GM12878 (cell line): ENCODE measurements at regions not wholly inside any gene's neighbourhood (a gene's known extent, or its start where the extent isn't known, plus 50 kb on each side); places are given as distances from the start of the nearest gene placed in this dataset.

Source experiments
- ATAC-seq: fragments of 200-7000 bp; cut with Tn5 transposase; 3 replicates; pipeline ENCODE4 v1.9.1; 2020; ENCODE audit warnings: mild to moderate bottlenecking, moderate library complexity
- BruUV-seq: library from RNA; stranded (reverse); fragments of 400-500 nt; replicated peaks from 2 replicates; lab custom pipeline; 2021; lab: Mats Ljungman, UMichigan
- CTCF ChIA-PET: fragments of 300-600 bp; sonication (Branson Sonifier 250); formaldehyde crosslinking; extraction: SDS; loops from one replicate; lab custom pipeline; 2021; ENCODE audit warnings: inconsistent platforms; lab: Yijun Ruan, JAX
- POLR2A ChIA-PET: fragments of 350-600 bp; formaldehyde crosslinking; extraction: SDS; loops from one replicate; lab custom pipeline; 2021; ENCODE audit warnings: inconsistent platforms; lab: Charles Lee
- RAD21 ChIA-PET: fragments of 300-600 bp; sonication (Branson Sonifier 250); formaldehyde crosslinking; loops from one replicate; lab custom pipeline; 2023; ENCODE audit warnings: antibody characterized with exemption; ENCODE audit not compliant: unreplicated experiment; lab: Charles Lee
- SMC1A ChIA-PET: fragments of 300-600 bp; sonication (Branson Sonifier 250); formaldehyde crosslinking; loops from one replicate; lab custom pipeline; 2023; ENCODE audit not compliant: unreplicated experiment, uncharacterized antibody; lab: Charles Lee
- DNase-seq: peaks from one replicate; pipeline ENCODE4 v3.0.0-alpha.2; 2011; ENCODE audit warnings: low read depth, low spot score
- FAIRE-seq: peaks from 3 replicates; lab custom pipeline; 2011; peaks lifted over from hg19 to GRCh38; lab: Jason Lieb, UNC
- H2AFZ ChIP-seq: 2 replicates; pipeline ENCODE4 v1.6.0; 2011; ENCODE audit warnings: low read depth, low read length, control low read depth; ENCODE audit not compliant: control insufficient read depth
- H3K27ac ChIP-seq: 2 replicates; pipeline ENCODE4 v1.5.1; 2011; ENCODE audit warnings: control low read depth; ENCODE audit not compliant: control insufficient read depth, insufficient read depth
- H3K27me3 ChIP-seq, 2 experiments: replicated peaks in 1 of 2; 2 replicates each; pipeline versions ENCODE4 v1.6.0 to v1.6.1; 2011; ENCODE audit warnings: low read length in 1 of 2; ENCODE audit not compliant: control insufficient read depth in 2 of 2, insufficient read depth in 2 of 2
- H3K36me3 ChIP-seq, 2 experiments: 2 replicates each; pipeline ENCODE4 v1.5.1; 2011; ENCODE audit warnings: low read length in 1 of 2; ENCODE audit not compliant: control insufficient read depth in 2 of 2, insufficient read depth in 2 of 2
- H3K4me1 ChIP-seq: 2 replicates; pipeline ENCODE4 v1.6.1; 2011; ENCODE audit warnings: mild to moderate bottlenecking, low read length, moderate library complexity, mixed read lengths; ENCODE audit not compliant: control insufficient read depth, insufficient read depth
- H3K4me2 ChIP-seq: 2 replicates; pipeline ENCODE4 v1.6.0; 2011; ENCODE audit warnings: control low read depth; ENCODE audit not compliant: control insufficient read depth, insufficient read depth
- H3K4me3 ChIP-seq: fragments of 200-600 bp; sonication (generic); 2 replicates; pipeline ENCODE4 v1.5.1; 2016
- H3K79me2 ChIP-seq: 2 replicates; pipeline ENCODE4 v1.6.0; 2011; ENCODE audit warnings: low read length; ENCODE audit not compliant: control insufficient read depth, insufficient read depth
- H3K9ac ChIP-seq: 2 replicates; pipeline ENCODE4 v1.8.0; 2011; ENCODE audit warnings: low read length, control low read depth, mixed read lengths; ENCODE audit not compliant: control insufficient read depth, insufficient read depth
- H3K9me3 ChIP-seq: replicated peaks from 3 replicates; pipeline ENCODE4 v1.5.1; 2011; ENCODE audit warnings: mild to moderate bottlenecking, low read length; ENCODE audit not compliant: control insufficient read depth, insufficient read depth
- H4K20me1 ChIP-seq: 2 replicates; pipeline ENCODE4 v1.6.0; 2011; ENCODE audit not compliant: control insufficient read depth, insufficient read depth
- ATF7 ChIP-seq: fragments of 450-650 bp; IDR thresholded peaks from 2 replicates; pipeline ENCODE4 v1.6.1; 2016; ENCODE audit warnings: low read depth, mild to moderate bottlenecking
- BACH1 ChIP-seq: fragments of 450-650 bp; IDR thresholded peaks from 2 replicates; pipeline ENCODE4 v1.6.1; 2017; ENCODE audit warnings: mild to moderate bottlenecking, borderline replicate concordance
- BRCA1 ChIP-seq: IDR thresholded peaks from 2 replicates; pipeline ENCODE4 v1.6.1; 2011; ENCODE audit warnings: low read depth, low read length, improper control_type of control experiment
- GABPA ChIP-seq: IDR thresholded peaks from 2 replicates; pipeline ENCODE4 v1.6.1; 2014; ENCODE audit warnings: antibody characterized with exemption, low read depth, mild to moderate bottlenecking, inconsistent platforms
- GATAD2B ChIP-seq: fragments of 450-650 bp; conservative IDR thresholded peaks from 2 replicates; pipeline ENCODE4 v1.6.1; 2017; ENCODE audit warnings: low read depth, mild to moderate bottlenecking, moderate library complexity
- NFYB ChIP-seq: IDR thresholded peaks from 2 replicates; pipeline ENCODE4 v1.6.1; 2011; ENCODE audit warnings: low read depth, mild to moderate bottlenecking, low read length, improper control_type of control experiment, moderate library complexity; ENCODE audit not compliant: insufficient read depth
- NRF1 ChIP-seq: conservative IDR thresholded peaks from 2 replicates; pipeline ENCODE4 v1.6.1; 2011; ENCODE audit warnings: mild to moderate bottlenecking, low read depth, low read length, improper control_type of control experiment
- RBBP5 ChIP-seq: fragments of 200-600 bp; sonication (generic); conservative IDR thresholded peaks from 2 replicates; pipeline ENCODE4 v1.6.1; 2016
- SIN3A ChIP-seq: IDR thresholded peaks from 2 replicates; pipeline ENCODE4 v1.6.1; 2012; ENCODE audit warnings: low read depth, low read length, improper control_type of control experiment
- SMAD1 ChIP-seq: fragments of 450-650 bp; IDR thresholded peaks from 2 replicates; pipeline ENCODE4 v1.6.1; 2018; ENCODE audit warnings: mild to moderate bottlenecking, low read depth; ENCODE audit not compliant: partially characterized antibody
- SP1 ChIP-seq: IDR thresholded peaks from one replicate; pipeline ENCODE4 v1.6.1; 2011; ENCODE audit warnings: low read depth, low read length
- TAF1 ChIP-seq: IDR thresholded peaks from 2 replicates; pipeline ENCODE4 v1.6.1; 2011; ENCODE audit warnings: mild to moderate bottlenecking, low read depth, low read length, borderline replicate concordance
- WGBS: methylation state at CpG from one replicate; pipeline ENCODE4 v1.1.6; 2016; ENCODE audit warnings: low lambda C conversion rate; ENCODE audit not compliant: insufficient replicate concordance, insufficient coverage; ENCODE audit errors: missing lambda C conversion rate; 5-methylcytosine and 5-hydroxymethylcytosine counted together
- in situ Hi-C: fragments of 300-500 bp; cut with MboI; formaldehyde crosslinking; loops from 9 replicates; pipeline ENCODE4 v1.14.3; 2018; ENCODE audit warnings: mixed read lengths
- intact Hi-C: fragments of 100-400 bp; cut with micrococcal nuclease; formaldehyde crosslinking; loops from one replicate; pipeline ENCODE4 v1.14.2; 2022; ENCODE audit not compliant: unreplicated experiment
- TF ChIP-seq, protein P1 (sequence below): fragments of 450-650 bp; formaldehyde crosslinking; IDR thresholded peaks from 2 replicates; pipeline ENCODE4 v1.4.0; 2020; ENCODE audit warnings: mild to moderate bottlenecking, moderate library complexity
- TF ChIP-seq, protein P2 (sequence below): fragments of 450-650 bp; IDR thresholded peaks from 2 replicates; pipeline ENCODE4 v1.6.1; 2017; ENCODE audit warnings: antibody characterized with exemption, mild to moderate bottlenecking, moderate library complexity
- TF ChIP-seq, protein P3 (sequence below): fragments of 450-650 bp; IDR thresholded peaks from 2 replicates; pipeline ENCODE4 v1.6.1; 2017; ENCODE audit warnings: mild to moderate bottlenecking

DNA sequence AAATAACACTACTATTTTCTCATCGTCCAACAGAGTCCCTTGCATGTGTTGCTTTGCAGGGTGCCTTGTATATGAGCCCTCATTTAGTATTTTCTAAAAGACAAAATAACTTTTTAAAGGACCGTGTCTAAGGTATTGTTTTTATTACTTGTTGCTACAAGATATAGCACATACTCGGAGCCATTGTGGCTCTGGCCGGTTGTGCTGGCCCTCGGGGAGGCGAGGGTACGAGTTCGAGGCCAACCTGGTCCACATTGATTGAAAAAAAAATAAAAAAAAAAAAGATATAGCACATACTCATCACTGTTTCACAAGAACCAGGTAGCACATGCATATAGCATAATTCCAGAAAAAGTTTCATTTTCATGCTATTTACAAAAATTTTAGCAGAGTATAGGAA is 869.2 kb downstream of the MRPL39 start (continued):
- TF ChIP-seq, protein P1, sequence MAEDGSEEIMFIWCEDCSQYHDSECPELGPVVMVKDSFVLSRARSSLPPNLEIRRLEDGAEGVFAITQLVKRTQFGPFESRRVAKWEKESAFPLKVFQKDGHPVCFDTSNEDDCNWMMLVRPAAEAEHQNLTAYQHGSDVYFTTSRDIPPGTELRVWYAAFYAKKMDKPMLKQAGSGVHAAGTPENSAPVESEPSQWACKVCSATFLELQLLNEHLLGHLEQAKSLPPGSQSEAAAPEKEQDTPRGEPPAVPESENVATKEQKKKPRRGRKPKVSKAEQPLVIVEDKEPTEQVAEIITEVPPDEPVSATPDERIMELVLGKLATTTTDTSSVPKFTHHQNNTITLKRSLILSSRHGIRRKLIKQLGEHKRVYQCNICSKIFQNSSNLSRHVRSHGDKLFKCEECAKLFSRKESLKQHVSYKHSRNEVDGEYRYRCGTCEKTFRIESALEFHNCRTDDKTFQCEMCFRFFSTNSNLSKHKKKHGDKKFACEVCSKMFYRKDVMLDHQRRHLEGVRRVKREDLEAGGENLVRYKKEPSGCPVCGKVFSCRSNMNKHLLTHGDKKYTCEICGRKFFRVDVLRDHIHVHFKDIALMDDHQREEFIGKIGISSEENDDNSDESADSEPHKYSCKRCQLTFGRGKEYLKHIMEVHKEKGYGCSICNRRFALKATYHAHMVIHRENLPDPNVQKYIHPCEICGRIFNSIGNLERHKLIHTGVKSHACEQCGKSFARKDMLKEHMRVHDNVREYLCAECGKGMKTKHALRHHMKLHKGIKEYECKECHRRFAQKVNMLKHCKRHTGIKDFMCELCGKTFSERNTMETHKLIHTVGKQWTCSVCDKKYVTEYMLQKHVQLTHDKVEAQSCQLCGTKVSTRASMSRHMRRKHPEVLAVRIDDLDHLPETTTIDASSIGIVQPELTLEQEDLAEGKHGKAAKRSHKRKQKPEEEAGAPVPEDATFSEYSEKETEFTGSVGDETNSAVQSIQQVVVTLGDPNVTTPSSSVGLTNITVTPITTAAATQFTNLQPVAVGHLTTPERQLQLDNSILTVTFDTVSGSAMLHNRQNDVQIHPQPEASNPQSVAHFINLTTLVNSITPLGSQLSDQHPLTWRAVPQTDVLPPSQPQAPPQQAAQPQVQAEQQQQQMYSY (CRISPR knock-in tag), result no peak
- no peak for TF ChIP-seq ATF7
- TF ChIP-seq GABPA, result no peak

DNA sequence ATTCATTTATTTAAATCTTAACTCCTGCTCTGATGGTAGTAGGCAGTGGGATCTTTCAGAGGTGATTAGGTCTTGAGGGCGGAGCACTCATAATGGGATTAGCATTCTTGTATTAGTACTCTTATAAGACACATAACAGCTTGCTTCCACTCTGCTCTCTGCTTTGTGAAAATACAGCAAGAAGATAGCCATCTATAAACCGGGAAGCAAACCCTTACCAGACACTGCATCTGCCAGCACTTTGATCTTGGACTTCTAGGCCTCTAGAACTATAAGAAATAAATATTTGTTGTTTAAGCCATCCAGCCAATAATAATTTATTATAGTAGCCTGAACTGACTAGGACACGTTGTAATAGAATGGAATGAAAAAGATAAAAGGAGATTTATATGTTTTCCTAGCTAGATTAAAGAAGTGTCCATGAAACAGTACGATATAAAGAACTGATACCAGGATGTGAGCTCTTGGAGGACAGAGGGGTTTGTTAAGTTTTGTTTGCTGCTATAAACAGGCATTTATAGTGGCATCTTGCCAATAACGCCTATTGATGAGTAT is 869.9 kb downstream of the MRPL39 start:
- FAIRE-seq (no peak), ATAC-seq (no peak), DNase-seq (no peak)
- H3K4me2 ChIP-seq, result no peak overlapping the region
- intact Hi-C loops (no loop called here), in situ Hi-C loops (no loop called here)
- H3K4me1 ChIP-seq, result no peaks in the 10 kb centered on the region
- no peaks in the 10 kb centered on the region for H4K20me1 ChIP-seq
- 11% methylated on average over 5 of the region's 5 CpGs for WGBS
- CTCF ChIA-PET, result no interaction called here
- no peaks in the 10 kb centered on the region for H3K36me3 ChIP-seq
- POLR2A ChIA-PET, result no interaction called here
- SMC1A ChIA-PET, result no interaction called here
- H3K9me3 ChIP-seq, result no peaks in the 10 kb centered on the region
- no peaks in the 10 kb centered on the region for H3K27me3 ChIP-seq
- no TSS peak for BruUV-seq
- H3K79me2 ChIP-seq, result no peaks in the 10 kb centered on the region
- RAD21 ChIA-PET, result no interaction called here
- H3K4me3 ChIP-seq, result no peak overlapping the region
- no peak overlapping the region for H3K9ac ChIP-seq
- H2AFZ ChIP-seq, result no peak overlapping the region
- H3K27ac ChIP-seq, result no peak overlapping the region
- TF ChIP-seq NFYB, result no peak
- TF ChIP-seq, protein P2, sequence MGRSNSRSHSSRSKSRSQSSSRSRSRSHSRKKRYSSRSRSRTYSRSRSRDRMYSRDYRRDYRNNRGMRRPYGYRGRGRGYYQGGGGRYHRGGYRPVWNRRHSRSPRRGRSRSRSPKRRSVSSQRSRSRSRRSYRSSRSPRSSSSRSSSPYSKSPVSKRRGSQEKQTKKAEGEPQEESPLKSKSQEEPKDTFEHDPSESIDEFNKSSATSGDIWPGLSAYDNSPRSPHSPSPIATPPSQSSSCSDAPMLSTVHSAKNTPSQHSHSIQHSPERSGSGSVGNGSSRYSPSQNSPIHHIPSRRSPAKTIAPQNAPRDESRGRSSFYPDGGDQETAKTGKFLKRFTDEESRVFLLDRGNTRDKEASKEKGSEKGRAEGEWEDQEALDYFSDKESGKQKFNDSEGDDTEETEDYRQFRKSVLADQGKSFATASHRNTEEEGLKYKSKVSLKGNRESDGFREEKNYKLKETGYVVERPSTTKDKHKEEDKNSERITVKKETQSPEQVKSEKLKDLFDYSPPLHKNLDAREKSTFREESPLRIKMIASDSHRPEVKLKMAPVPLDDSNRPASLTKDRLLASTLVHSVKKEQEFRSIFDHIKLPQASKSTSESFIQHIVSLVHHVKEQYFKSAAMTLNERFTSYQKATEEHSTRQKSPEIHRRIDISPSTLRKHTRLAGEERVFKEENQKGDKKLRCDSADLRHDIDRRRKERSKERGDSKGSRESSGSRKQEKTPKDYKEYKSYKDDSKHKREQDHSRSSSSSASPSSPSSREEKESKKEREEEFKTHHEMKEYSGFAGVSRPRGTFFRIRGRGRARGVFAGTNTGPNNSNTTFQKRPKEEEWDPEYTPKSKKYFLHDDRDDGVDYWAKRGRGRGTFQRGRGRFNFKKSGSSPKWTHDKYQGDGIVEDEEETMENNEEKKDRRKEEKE, result no peak
- TF ChIP-seq SP1, result no peak
- TF ChIP-seq SMAD1, result no peak
- no peak for TF ChIP-seq BRCA1
- no peak for TF ChIP-seq TAF1
- no peak for TF ChIP-seq BACH1
- TF ChIP-seq GATAD2B, result no peak
- TF ChIP-seq RBBP5, result no peak
- TF ChIP-seq, protein P3, sequence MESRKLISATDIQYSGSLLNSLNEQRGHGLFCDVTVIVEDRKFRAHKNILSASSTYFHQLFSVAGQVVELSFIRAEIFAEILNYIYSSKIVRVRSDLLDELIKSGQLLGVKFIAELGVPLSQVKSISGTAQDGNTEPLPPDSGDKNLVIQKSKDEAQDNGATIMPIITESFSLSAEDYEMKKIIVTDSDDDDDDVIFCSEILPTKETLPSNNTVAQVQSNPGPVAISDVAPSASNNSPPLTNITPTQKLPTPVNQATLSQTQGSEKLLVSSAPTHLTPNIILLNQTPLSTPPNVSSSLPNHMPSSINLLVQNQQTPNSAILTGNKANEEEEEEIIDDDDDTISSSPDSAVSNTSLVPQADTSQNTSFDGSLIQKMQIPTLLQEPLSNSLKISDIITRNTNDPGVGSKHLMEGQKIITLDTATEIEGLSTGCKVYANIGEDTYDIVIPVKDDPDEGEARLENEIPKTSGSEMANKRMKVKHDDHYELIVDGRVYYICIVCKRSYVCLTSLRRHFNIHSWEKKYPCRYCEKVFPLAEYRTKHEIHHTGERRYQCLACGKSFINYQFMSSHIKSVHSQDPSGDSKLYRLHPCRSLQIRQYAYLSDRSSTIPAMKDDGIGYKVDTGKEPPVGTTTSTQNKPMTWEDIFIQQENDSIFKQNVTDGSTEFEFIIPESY, result no peak
- no peak for TF ChIP-seq SIN3A
- no peak for TF ChIP-seq NRF1
